Kasumi-1 (cell line): ENCODE measurements at regions not wholly inside any gene's neighbourhood (a gene's known extent, or its start where the extent isn't known, plus 50 kb on each side); places are given as distances from the start of the nearest gene placed in this dataset.

Experiments
- DNase-seq, 2 experiments: peaks; one replicate each; lab custom pipeline; 2025; lab: John Stamatoyannopoulos, UW

DNA sequence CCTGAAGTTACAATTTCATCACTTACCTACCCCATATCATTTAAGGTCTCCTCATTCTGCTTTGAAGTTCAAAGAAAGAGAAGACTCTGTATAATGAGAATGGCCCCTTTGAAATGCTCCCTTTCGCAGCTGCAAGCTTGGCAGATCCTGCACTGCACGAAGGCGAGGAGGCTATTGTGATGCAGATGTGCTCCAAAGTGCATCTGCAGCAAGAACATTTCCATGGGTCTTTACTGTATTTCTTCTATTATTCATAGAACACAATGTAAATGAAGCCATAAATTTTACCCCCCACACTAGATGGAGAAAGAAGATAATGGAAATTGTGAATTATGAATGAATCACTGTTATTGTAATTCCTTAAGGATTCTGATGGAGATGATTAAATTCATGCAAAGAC lies 178.7 kb downstream of the CHD9NB start:
- no peak for DNase-seq

DNA sequence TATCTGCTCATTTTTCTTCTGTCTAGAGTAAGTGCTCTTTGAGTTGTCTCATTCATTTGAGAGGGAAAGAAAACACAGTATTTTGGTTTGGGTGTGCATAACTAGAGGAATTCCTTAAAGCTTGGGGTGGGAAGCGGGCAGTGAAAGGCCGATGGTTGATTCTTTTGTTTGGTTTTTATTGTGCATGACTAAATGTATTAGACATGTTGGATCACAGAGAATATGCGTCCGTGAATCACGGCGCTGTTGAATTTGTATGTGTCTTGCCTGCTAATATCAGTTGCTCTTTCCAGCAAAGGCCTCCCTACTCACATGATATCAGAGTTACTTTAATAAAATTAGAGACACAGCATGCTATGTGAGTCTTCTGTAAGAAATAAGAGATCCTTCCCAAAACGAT lies 180.0 kb downstream of the CHD9NB start:
- no peak for DNase-seq

DNA sequence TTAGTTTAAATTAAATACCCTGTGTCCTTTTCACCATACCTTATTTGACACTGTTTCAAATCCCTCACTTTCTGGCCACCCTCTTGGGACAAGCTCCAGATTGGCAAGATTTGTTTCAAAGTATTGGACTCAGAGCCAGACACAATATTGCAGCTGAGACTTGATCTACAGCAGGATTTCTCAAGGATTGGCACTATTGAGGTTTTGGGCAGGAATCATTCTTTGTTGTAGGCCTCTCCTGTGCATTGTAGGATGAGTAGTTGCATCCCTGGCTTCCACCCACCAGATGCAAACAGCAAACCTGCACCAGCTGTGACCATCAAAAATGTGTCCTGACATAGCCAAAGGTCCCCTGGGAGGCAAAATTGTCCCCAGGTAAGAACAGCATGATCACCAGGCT lies 181.2 kb downstream of the CHD9NB start:
- DNase-seq, result no peak

DNA sequence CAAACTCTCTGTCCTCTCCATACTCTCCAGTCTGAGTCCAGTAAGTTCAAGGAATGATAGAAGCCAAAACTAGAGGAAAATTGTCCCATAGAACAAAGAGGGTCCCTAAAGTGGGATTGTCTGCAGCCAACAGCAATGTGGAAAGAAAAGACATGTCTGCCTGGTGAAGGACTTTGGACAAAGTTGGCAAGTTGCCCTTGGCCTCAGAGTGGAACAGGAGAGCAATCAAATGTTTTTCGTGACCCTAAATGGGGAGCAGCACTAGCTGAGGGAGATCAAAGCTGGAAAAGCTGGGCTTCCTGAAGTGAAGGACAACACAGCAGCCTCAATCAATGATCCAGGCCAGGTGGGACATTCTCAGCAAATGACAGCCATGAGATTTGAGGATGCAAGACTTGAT lies 183.5 kb downstream of the CHD9NB start:
- no peak for DNase-seq

DNA sequence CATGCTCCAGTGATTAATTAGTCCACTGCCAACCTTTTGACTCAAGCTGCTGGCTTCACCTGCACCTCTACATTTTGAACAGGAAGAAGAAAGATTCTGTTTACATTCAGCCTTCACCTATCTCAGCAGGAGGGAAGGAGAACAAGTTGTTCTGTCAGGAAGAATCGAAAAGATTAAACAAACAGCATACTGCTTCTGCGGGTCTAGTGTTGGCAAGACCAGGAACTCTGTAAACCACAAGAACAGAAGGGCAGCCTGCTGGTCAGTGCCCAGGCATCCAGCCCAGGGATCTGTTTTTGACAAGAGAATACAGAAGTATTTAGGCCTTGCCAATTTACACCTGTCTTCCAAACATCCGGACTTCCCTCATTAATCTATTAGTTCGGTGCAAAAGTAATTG lies 189.7 kb downstream of the CHD9NB start:
- no peak for DNase-seq

DNA sequence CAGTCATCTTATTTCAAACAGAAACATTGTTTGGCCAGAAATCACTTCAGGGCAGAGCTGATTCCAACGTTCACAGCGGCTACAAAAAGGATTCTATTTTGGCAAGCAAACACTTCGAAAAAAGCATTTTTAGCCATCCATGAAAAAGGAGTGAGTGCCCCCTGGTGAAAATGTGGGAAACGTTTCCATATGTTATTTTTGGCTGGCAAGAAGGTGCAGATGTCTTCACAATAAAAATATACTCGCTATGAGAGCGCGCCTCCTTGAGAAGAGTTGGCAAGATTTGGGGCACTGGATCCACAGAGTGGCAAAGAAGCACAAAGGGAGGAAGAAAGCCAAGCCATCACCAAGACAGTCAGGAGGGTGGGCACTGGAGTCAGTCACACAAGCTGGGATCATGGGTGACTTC lies 191.1 kb downstream of the CHD9NB start:
- no peak for DNase-seq

DNA sequence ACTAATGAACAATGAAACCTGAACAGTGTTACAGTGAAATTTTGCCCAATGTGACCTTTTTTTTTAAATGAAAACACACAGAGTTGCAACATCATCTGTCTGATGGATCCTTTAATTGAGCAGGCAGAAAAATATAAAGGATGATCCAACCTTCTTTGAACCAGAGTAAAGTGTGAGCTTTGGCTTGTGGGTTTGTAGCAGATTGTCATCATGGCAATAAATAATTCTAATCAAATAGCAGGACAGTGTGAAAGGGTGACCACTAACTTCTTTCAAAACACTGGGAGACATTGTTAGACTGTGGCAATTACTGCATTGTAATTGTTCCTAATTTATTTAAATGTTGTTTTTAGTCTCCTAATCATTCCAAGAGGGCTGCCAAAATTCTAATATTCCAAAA lies 197.2 kb downstream of the CHD9NB start:
- no peak for DNase-seq

DNA sequence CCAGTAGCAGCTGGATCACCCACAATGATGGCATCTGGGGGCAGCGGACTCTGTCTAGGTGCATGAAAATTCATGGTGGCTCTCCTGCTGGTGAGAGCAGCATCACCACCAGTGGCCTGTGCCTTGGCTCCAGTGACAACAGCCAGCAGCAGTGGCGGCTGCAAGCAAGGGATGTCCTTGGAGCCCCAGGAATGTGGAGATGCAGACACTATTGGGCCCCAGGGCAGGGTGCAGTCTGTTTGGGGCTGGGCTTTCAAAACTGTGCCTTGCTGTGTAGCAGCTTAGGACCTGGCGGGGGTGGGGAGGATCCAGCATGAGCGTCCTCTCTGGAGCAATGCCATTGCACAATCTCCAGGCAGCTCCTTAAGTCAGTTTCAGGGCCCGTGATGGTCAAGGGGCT lies 199.7 kb downstream of the CHD9NB start:
- no peak for DNase-seq

DNA sequence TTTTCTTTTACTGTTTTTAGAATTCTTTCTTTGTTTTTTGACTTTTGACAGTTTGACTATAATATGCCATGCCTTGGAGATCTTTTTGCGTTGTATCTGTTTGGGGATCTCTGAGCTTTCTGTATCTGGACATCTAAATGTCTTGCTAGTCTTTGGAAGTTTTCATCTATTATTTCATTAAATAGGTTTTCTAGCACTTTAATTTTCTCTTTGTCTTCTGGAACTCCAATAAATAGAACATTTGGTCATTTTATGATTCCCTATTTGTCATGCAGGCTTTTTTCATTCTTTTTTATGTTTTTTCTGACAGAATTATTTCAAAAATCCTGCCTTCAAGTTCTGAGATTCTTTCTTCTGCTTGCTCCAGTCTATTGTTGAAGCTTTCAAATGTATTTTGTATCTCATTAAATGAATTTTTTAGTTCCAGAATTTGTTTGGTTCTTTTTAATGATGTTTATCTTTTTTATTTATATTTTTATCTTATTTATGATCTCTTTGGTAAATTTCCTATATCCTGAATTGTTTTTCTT lies 201.4 kb downstream of the CHD9NB start:
- DNase-seq, result no peak

DNA sequence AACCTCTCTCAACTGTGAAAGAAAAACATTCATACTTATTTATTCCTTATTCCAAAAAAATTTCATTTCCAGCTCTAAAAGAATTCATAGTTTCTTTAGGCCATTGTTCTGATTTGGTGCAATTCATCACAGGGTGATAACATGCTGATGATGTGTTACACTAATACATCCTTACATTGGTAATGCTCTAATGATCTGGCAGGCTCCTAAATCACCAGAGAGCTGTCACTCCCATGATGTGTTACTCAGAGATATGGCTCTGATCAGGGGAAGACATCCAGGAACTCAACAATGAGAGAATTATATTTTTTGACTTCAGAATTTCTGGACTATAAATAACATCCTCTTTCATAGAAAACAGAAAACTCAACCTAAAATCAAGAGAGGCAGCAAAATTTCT lies 209.3 kb downstream of the CHD9NB start:
- DNase-seq, result no peak

DNA sequence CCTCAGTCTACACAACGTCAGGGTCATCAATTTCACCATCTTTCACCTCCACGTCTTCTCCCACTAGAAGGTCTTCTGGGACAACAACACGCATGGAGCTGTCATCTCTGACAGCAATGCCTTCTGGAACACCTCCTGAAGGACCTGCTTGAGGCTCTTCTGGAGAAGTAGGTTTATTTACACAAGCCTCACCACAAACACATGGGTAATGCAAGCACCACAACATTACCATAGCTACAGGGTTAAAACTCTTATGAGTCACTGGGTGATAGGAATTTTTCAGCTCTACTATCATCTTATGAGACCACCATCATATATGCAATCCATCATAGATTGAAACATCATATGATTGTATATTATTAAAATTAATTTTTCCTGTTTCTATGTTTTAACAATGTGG lies 215.4 kb downstream of the CHD9NB start:
- DNase-seq, result no peak

DNA sequence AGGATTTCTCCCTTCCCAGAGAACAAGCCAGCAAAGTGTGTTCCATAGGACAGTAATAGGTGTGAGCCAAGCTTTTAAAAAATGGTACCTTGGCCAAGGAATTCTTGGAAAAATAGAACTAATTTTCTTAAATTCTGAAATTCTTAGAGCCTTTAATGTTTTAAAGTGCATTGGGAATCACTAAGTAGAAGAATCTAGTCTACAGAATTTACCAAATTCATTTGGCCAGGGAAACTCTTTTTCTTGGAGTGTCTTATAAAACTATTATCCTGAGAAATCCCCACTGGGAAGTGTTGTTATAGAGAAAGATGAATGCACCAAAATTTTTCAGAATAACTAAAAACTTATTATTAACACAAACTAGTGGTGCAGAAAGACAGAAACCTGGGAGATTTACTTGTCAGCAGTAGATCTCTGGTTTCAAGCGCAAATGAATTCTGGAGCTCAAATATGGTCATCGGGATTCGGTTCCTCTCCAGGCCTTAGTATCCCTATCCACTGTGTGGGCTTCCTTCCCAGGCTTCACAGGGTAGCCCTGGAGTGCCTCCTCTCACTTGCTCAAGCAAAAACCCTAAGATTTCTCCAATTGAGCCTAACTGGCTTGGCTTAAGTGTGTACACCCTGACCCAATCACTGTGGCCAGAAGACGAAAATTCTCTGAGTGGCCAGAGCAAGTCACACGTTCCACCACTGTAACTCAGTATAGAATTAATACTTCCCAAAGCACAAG lies 217.8 kb downstream of the CHD9NB start:
- DNase-seq, result no peak

DNA sequence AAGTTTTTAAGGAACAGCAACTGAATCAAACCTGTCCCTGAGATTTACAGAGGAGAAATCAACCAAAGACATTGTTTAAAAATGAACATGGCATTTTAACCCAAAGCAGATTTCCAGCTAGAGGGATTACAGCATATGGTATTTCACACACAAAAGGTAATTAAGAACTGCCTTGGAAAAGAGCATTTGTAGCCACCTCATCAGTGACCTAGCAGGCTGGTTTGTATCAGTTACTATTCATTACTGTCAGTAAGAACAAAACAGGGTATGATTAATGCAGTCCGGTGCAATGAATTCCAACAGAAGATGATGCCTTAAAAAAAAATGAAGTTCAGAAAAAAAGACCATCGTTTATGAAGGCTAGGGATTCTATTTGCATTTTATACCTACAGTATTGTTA lies 219.9 kb downstream of the CHD9NB start:
- no peak for DNase-seq

DNA sequence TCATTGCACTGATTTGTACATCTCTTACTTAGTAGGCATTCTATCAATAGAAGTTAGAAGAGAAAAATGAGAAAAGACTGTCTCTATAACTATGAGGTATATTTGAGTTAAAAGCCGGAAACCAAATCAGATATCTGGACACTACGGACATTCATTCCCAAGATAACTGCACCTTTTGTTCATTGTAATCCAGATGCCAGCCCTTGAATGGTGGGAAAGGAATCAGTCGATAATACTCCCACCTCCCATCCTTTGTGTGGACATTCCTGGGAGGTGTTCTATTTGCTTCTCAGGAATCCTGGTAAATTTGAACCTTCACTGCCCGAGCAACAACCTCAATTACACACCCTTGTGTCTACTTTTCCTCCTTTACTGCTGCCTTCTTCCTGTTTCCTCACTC lies 225.2 kb downstream of the CHD9NB start:
- no peak for DNase-seq

DNA sequence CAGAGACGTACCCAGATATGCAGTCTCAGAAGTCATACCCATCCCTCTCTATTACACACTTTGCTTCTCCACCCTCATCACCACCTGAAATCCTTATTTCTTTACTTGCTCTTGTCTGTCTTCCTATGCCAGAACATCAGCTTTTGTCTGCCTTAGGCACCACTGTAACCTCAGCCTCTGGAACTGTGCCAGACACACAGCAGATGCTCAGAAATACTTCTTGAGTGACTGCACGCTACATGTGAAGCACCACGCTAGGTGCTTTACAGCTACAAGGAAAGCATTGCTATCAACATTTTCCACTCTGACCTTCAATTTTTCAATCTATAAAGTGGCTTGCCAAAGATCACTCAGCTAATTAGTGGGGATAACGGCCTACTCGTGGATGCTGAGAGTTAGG lies 226.8 kb downstream of the CHD9NB start:
- DNase-seq, result no peak

DNA sequence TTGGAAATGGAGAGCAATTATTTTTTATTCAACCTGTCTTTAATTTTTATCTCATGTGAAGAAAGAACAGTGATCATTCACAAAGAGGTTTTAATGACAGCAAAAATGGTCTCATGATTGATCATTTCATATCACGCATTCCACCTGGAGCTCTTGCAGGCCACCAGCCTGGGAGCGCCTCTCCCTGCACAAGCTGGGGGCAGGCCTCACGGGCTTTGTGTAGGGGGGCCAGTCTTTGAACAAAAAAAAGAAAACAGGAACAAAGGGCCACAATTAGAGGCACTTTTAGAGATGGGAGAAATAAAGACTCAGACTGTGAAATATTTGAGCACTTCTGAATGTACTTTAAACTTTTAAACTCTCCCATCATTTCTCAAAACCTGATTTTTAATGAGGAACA lies 232.9 kb downstream of the CHD9NB start:
- DNase-seq, result no peak

DNA sequence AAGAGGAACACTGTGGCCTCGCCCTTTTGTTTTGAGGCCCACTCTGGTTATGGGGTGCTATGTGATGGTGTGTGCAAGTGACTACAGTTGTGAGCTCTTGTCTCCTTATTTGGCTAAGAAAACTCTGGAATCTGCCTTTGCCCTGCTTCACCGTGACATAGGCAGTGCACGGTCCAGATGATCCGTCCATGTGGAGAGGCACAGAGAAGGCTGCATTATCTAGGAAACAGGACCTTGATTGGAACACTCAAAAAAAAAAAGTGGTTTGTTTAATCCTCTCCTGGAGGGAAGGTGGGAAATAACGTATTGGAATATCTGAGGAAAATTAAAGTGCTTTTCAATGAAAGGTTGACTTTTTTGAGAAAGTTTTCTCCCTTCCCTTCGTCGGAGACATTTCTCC lies 233.3 kb downstream of the CHD9NB start:
- DNase-seq, result no peak

DNA sequence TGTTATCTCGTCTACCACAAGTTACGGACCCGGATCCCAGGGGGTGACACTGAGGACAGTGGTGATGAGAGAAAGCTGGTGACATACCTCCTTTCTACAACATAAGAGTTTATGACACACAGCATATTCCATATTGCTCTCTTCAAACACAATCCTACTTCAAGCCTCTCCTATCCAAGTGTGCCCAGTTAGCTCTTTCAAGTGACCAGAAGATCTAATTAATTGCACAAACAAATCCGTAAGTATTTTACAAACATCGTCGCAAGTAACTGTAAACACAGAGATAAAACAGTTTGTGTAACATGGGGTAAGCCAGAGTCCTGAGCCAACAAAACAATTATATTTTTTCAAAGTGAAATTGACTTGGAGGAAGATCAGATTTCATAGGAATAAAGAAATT lies 235.0 kb downstream of the CHD9NB start:
- DNase-seq, result no peak

DNA sequence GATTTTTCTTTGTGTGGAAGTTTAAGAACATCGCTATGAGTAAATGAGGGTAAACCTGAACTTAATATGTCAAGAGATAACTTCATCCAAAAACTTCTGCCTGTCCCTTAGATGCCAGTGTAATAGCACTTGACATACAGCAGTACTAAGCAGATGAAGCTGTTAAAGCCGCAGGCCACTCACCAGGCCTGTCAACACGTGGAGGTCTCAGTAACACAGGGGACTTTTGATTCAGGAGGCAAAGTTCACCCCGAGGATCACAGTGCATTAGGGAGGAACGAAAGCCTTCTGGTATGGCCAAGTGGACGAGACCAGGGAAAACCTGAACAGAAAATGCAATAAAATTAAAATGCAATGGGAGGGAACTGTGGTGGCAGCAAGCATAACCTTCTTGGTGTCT lies 235.7 kb downstream of the CHD9NB start:
- no peak for DNase-seq

DNA sequence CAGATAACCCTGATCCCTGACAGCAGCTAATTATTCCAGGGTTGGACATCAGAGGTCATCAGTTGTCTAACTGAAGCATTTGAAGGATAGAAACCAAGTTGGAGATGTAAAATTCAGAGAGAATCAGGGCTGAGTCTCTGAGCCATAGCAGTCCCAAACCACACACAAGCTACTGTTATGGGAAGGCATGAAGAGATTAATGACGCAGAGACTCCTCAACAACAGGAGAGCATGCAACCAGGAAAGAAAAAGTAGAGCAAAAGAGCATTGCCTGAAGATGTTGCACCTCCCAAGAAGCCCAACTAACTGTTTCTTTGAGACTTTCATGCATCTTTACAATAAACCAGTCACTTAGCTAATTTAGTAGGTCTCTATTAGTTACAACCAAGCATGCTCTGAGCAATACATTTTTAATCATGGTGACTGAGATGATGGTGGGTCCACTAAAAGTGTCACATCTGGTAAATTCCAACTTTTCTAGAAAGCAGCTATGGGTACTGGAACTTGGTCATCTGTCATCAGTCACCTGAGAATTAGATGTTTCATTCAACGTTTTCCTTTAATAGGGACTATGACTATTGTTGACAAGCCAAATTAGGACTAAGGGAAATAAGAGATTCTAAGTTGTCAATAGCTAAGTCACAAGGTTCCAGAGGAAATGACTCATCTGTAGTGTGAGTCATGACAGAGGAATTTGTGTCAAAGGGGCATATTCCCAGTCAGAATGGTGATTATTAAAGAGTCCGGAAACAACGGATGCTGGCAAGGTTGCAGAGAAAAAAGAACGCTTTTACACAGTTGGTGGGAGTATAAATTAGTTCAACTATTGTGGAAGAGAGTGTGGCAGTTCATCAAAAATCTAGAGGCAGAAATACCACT lies 239.8 kb downstream of the CHD9NB start:
- no peak for DNase-seq

DNA sequence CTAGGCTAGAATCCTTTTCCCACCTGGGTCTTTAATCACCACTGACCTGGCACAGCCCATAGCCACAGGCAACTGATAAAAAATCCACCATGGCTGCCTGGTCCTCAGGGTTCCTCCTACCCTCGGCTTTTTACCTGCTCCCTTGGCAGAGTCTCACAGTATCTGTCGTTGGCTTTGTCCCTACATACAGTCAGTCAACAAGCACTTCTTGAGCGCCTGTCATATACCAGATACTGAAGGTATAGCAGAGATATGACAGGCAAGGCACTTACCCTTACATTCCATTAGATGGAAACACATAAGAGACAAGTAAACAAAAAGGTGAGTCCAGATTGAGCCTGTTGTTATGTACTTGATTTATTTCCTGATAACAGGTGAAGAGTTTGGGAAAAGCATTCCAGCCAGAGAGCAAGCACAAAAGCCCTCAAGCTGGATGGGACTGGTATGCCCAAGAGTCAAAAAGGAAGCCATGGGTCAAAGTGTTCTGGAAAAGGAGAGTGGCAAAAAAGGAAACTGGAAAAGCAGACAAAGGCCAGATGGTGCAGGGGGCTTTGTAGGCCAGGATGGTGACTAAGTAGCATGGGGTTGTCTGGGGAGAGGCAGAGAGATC lies 247.0 kb downstream of the CHD9NB start:
- DNase-seq, result no peak

DNA sequence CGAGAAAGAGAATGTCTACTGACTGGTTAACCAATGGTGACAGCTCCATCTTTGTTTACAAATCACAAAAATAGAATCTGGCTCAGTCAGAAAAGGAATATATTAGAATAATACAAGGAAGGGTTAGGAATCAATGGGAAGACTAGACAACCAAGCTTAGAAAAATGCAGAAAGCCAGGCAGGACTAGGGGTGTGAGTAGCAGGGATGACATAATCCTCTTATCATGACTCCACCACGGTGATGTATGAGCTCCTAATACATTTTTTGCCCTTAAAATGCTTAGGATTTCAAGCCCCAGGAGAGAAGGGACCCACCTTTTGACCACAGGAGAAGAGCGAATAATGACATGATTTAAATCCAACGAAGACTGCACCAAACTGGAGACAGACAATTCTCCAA lies 252.3 kb downstream of the CHD9NB start:
- DNase-seq, result no peak

DNA sequence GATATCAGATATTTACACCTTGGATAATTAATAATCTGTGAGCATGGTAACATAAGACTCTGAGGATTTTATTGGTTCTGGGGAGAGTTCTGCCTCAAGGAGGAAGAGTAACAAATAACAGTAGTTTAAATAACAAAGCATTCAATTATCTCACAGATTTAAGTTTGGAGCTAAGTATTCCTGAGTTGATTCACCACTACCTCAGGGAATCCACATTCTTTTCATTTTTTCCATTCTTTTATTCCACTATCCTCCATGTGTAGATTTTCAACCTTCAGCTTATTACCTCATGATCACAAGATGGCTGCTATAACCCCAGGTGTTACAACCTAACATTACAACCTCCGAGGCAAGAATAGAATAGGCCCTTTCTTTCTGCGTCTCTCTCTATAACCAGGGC lies 252.2 kb upstream of the TOX3 start:
- no peak for DNase-seq
